SK-N-SH treated with all-trans-retinoic acid at 6 μM for 48 hours (cell line): ENCODE measurements at regions not wholly inside any gene's neighbourhood (a gene's known extent, or its start where the extent isn't known, plus 50 kb on each side); places are given as distances from the start of the nearest gene placed in this dataset.

Experiments used
- ATAC-seq: fragments of 200-7000 bp; cut with Tn5 transposase; 3 replicates; pipeline ENCODE4 v1.9.1; 2020; ENCODE audit warnings: mild to moderate bottlenecking, moderate library complexity
- ARNTL ChIP-seq: fragments of 450-650 bp; formaldehyde crosslinking; IDR thresholded peaks from 2 replicates; pipeline ENCODE4 v1.5.0; 2020; ENCODE audit warnings: low read depth, mild to moderate bottlenecking, moderate library complexity, borderline replicate concordance
- BACH2 ChIP-seq: fragments of 250-450 bp; sonication (Bioruptor Pico); IDR thresholded peaks from 2 replicates; pipeline ENCODE4 v1.9.0; 2021; ENCODE audit warnings: mild to moderate bottlenecking, borderline replicate concordance
- CREB5 ChIP-seq: fragments of 250-450 bp; sonication (Bioruptor Pico); IDR thresholded peaks from 2 replicates; pipeline ENCODE4 v1.5.1; 2020; ENCODE audit warnings: low read depth, mild to moderate bottlenecking, moderate library complexity
- ESRRG ChIP-seq: fragments of 250-450 bp; sonication (Bioruptor Pico); IDR thresholded peaks from 2 replicates; pipeline ENCODE4 v1.6.1; 2021; ENCODE audit warnings: mild to moderate bottlenecking
- GLIS3 ChIP-seq: fragments of 250-450 bp; sonication (Bioruptor Pico); IDR thresholded peaks from 2 replicates; pipeline ENCODE4 v1.5.0; 2020; ENCODE audit warnings: mild to moderate bottlenecking, moderate library complexity
- ISL1 ChIP-seq: fragments of 250-450 bp; sonication (Bioruptor Pico); IDR thresholded peaks from 2 replicates; pipeline ENCODE4 v2.1.2; 2022; ENCODE audit warnings: mild to moderate bottlenecking, moderate library complexity
- OSR1 ChIP-seq: fragments of 250-450 bp; sonication (Bioruptor Pico); IDR thresholded peaks from 2 replicates; pipeline ENCODE4 v1.8.0; 2022; ENCODE audit warnings: moderate library complexity, mild to moderate bottlenecking, inconsistent platforms
- PPARA ChIP-seq: fragments of 250-450 bp; sonication (Bioruptor Pico); IDR thresholded peaks from 2 replicates; pipeline ENCODE4 v1.5.0; 2020; ENCODE audit warnings: mild to moderate bottlenecking, borderline replicate concordance
- RARB ChIP-seq: fragments of 250-450 bp; sonication (Bioruptor Pico); IDR thresholded peaks from 2 replicates; pipeline ENCODE4 v1.8.0; 2021; ENCODE audit warnings: mild to moderate bottlenecking, moderate library complexity
- SNAI2 ChIP-seq: fragments of 250-450 bp; sonication (Bioruptor Pico); IDR thresholded peaks from 2 replicates; pipeline ENCODE4 v1.5.0; 2020; ENCODE audit warnings: mild to moderate bottlenecking, moderate library complexity
- TCF4 ChIP-seq: fragments of 250-450 bp; sonication (Bioruptor Pico); IDR thresholded peaks from 2 replicates; pipeline ENCODE4 v1.8.0; 2021; ENCODE audit warnings: mild to moderate bottlenecking, moderate library complexity, borderline replicate concordance
- TOX ChIP-seq: fragments of 250-450 bp; sonication (Bioruptor Pico); IDR thresholded peaks from 2 replicates; pipeline ENCODE4 v1.8.0; 2021; ENCODE audit warnings: mild to moderate bottlenecking, moderate library complexity, borderline replicate concordance
- TSHZ2 ChIP-seq: fragments of 250-450 bp; sonication (Bioruptor Pico); IDR thresholded peaks from 2 replicates; pipeline ENCODE4 v1.5.0; 2020; ENCODE audit warnings: mild to moderate bottlenecking, moderate library complexity
- ZC3H10 ChIP-seq: fragments of 250-450 bp; sonication (Bioruptor Pico); IDR thresholded peaks from 2 replicates; pipeline ENCODE4 v1.5.1; 2021; ENCODE audit warnings: mild to moderate bottlenecking, moderate library complexity
- ZFP3 ChIP-seq: fragments of 250-450 bp; sonication (Bioruptor Pico); IDR thresholded peaks from 2 replicates; pipeline ENCODE4 v1.5.0; 2020; ENCODE audit warnings: mild to moderate bottlenecking, moderate library complexity
- ZFP30 ChIP-seq: fragments of 450-650 bp; formaldehyde crosslinking; IDR thresholded peaks from 2 replicates; pipeline ENCODE4 v1.5.0; 2022; ENCODE audit warnings: mild to moderate bottlenecking, moderate library complexity
- ZNF565 ChIP-seq: fragments of 450-650 bp; formaldehyde crosslinking; conservative IDR thresholded peaks from 2 replicates; pipeline ENCODE4 v1.5.0; 2020; ENCODE audit warnings: low read depth, mild to moderate bottlenecking, moderate library complexity
- ZNF70 ChIP-seq: fragments of 450-650 bp; formaldehyde crosslinking; IDR thresholded peaks from 2 replicates; pipeline ENCODE4 v1.5.0; 2020; ENCODE audit warnings: mild to moderate bottlenecking, moderate library complexity
- ZNF8 ChIP-seq: fragments of 450-650 bp; formaldehyde crosslinking; IDR thresholded peaks from 2 replicates; pipeline ENCODE4 v1.5.0; 2020; ENCODE audit warnings: mild to moderate bottlenecking, moderate library complexity
- TF ChIP-seq, protein P1 (sequence below): fragments of 250-450 bp; sonication (Bioruptor Pico); IDR thresholded peaks from 2 replicates; pipeline ENCODE4 v1.5.1; 2021; ENCODE audit warnings: mild to moderate bottlenecking, moderate library complexity
- TF ChIP-seq, protein P2 (sequence below): fragments of 250-450 bp; sonication (Bioruptor Pico); IDR thresholded peaks from 2 replicates; pipeline ENCODE4 v1.8.0; 2020; ENCODE audit warnings: mild to moderate bottlenecking, moderate library complexity, borderline replicate concordance

DNA sequence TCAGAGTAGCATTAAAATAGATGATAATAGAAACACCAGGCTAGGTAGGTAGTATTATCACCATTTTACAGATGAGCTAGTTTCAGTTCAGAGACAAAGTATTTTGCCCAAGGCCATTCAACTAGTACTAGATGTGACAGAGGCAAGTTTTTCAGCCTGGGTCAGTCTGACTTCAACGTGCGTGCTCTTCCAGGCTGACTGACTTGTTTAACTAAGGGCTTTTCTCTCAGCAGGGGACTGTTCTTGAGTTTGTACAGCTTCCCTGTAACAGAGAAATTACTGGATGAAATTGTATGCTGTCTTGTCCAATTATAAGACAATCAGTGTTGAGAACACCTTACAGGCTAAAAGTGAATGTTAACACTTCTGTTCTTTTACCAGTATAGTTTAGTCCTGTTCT is 333.5 kb upstream of the MAN1A1 start:
- no peak for TF ChIP-seq ARNTL
- TF ChIP-seq, protein P1, sequence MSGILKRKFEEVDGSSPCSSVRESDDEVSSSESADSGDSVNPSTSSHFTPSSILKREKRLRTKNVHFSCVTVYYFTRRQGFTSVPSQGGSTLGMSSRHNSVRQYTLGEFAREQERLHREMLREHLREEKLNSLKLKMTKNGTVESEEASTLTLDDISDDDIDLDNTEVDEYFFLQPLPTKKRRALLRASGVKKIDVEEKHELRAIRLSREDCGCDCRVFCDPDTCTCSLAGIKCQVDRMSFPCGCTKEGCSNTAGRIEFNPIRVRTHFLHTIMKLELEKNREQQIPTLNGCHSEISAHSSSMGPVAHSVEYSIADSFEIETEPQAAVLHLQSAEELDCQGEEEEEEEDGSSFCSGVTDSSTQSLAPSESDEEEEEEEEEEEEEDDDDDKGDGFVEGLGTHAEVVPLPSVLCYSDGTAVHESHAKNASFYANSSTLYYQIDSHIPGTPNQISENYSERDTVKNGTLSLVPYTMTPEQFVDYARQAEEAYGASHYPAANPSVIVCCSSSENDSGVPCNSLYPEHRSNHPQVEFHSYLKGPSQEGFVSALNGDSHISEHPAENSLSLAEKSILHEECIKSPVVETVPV = no peak
- TF ChIP-seq ESRRG (CRISPR knock-in tag) = no peak
- ATAC-seq = no peak

DNA sequence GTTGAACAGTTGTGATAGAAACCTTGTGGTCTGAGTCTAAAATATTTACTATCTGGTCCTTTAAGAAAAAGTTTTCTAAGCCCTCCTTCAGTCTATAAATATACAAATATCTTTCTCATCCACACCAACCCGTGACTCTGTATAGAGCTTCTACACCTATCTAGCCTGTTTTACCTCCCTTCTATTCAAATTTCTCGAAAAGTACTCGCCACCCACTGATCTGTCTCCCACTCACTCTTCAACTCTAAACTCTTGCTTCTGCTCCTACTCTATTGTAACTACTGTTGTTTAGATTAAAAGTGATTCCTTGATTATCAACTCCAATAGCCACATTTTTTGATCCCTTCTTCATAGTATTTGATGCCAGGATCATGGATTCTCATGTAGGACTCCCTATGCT is 329.4 kb upstream of the MAN1A1 start:
- ATAC-seq = no peak
- no peak for TF ChIP-seq GLIS3 (CRISPR knock-in tag)
- no peak for TF ChIP-seq PPARA

- no peak for TF ChIP-seq TCF4
- no peak for TF ChIP-seq TSHZ2 (CRISPR knock-in tag)
- no peak for TF ChIP-seq SNAI2 (CRISPR knock-in tag)
- TF ChIP-seq TOX (CRISPR knock-in tag) = no peak
- TF ChIP-seq CREB5 (CRISPR knock-in tag) = no peak
- TF ChIP-seq OSR1 (CRISPR knock-in tag) = no peak
- TF ChIP-seq ZNF8 (CRISPR knock-in tag) = no peak
- TF ChIP-seq BACH2 (CRISPR knock-in tag) = no peak
- TF ChIP-seq ISL1 (CRISPR knock-in tag) = no peak
- no peak for ATAC-seq
Measured at GRCh38 chr6:119677384-119677783, 327.8 kb upstream of the MAN1A1 start.

GRCh38 chr6:119676961-119677360 is 327.4 kb upstream of the MAN1A1 start:
- no peak for ATAC-seq
- TF ChIP-seq, protein P1 = no peak
- TF ChIP-seq ZNF565 (CRISPR knock-in tag) = no peak
- TF ChIP-seq ZNF70 (CRISPR knock-in tag) = no peak
- no peak for TF ChIP-seq TSHZ2 (CRISPR knock-in tag)
- no peak for TF ChIP-seq ZFP30 (CRISPR knock-in tag)
- no peak for TF ChIP-seq ZFP3 (CRISPR knock-in tag)
- no peak for TF ChIP-seq SNAI2 (CRISPR knock-in tag)

DNA sequence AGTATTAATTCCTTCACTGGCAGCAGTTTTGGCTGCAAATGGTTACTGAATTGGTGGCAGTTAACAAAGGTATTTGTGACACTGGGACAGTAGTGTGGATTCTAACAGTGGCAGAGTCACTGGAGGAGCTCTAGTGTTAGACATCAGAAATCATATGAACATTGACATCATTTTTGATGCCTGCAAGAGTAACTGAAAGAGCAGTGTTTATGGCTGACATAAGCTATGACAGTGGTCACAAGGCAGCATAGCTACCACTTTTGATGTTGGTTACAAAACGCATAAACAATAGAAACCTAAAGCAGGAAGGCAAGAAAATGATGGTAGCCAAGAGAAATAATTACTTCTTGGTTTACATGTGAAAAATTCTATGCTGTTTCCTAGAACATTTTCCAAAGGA is 326.7 kb upstream of the MAN1A1 start:
- ATAC-seq = no peak
- TF ChIP-seq CREB5 (CRISPR knock-in tag) (no peak), ZNF8 (CRISPR knock-in tag) (no peak), RARB (no peak), TCF4 (no peak), BACH2 (CRISPR knock-in tag) (no peak), ZC3H10 (CRISPR knock-in tag) (no peak), ISL1 (CRISPR knock-in tag) (no peak), ZFP30 (CRISPR knock-in tag) (no peak), ESRRG (CRISPR knock-in tag) (no peak), ZNF70 (CRISPR knock-in tag) (no peak)
- TF ChIP-seq, protein P2, sequence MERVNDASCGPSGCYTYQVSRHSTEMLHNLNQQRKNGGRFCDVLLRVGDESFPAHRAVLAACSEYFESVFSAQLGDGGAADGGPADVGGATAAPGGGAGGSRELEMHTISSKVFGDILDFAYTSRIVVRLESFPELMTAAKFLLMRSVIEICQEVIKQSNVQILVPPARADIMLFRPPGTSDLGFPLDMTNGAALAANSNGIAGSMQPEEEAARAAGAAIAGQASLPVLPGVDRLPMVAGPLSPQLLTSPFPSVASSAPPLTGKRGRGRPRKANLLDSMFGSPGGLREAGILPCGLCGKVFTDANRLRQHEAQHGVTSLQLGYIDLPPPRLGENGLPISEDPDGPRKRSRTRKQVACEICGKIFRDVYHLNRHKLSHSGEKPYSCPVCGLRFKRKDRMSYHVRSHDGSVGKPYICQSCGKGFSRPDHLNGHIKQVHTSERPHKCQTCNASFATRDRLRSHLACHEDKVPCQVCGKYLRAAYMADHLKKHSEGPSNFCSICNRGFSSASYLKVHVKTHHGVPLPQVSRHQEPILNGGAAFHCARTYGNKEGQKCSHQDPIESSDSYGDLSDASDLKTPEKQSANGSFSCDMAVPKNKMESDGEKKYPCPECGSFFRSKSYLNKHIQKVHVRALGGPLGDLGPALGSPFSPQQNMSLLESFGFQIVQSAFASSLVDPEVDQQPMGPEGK (CRISPR knock-in tag) = no peak
